Dendritic cell treated with granulocyte-macrophage colony-stimulating factor and Interleukin-4, amounts not matched to agents 40 ng/mL and 50 ng/mL, for 4 days (primary cell): ENCODE measurements at regions not wholly inside any gene's neighbourhood (a gene's known extent, or its start where the extent isn't known, plus 50 kb on each side); places are given as distances from the start of the nearest gene placed in this dataset.

Source experiments
- H3K27ac Mint-ChIP-seq: one replicate; pipeline ENCODE4 v1.8.0; 2022; ENCODE audit warnings: mild to moderate bottlenecking, mixed read lengths
- H3K27me3 Mint-ChIP-seq: one replicate; pipeline ENCODE4 v1.8.0; 2022; ENCODE audit warnings: mild to moderate bottlenecking, mixed read lengths
- H3K36me3 Mint-ChIP-seq: one replicate; pipeline ENCODE4 v1.8.0; 2022; ENCODE audit warnings: low read depth, mixed read lengths
- H3K4me1 Mint-ChIP-seq: one replicate; pipeline ENCODE4 v1.8.0; 2022; ENCODE audit warnings: low read depth, mixed read lengths
- H3K4me3 Mint-ChIP-seq: one replicate; pipeline ENCODE4 v1.8.0; 2022; ENCODE audit warnings: mild to moderate bottlenecking, moderate library complexity, mixed read lengths
- H3K9me3 Mint-ChIP-seq: one replicate; pipeline ENCODE4 v1.8.0; 2022; ENCODE audit warnings: mixed read lengths
- intact Hi-C: fragments of 100-400 bp; cut with micrococcal nuclease; formaldehyde crosslinking; loops from one replicate; pipeline ENCODE4 v1.15.0; 2022

DNA sequence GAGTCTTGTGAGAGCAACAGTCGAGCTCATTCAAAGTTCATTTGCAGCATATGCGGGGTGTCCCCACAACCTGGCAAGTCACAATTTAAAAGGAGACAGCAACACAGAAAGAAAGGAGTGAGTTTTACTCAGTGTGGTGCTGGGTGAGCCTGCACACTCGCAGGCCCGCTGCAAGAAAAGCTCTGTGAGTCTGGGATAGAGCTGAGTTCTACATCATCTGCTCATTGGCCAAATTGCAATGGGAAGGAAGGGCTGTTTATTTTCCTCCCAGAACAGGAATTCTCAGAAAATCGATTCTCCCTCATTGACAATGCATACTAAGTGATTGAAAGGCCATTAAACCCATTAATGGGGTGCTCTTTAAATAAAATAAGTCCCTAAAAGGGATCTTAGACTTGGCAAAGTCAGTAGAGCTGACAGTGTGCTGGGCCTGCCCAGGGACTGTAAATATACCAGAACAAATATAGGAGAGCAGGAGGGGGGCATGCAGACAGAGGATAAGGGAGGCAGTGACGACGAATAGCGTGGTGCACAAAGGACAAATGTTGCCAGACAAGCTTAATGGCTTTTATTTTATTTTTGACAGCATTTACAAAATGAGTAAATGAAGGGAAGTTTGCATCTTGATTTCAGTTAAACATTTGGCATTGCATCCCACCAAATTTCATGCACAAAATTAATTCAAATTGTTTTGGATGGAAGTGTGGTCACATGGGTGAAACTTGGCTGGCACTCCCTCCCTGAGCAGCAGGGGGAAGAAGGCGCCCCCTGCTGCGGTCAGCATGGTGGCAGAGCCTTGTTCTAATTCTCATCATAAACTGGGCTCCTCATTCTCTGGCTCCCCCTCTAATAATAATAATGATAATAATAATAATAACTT is 215.7 kb downstream of the SNX10 start:
- Mint-ChIP-seq H3K4me3 (no peak overlapping the region), H3K9me3 (no peaks in the 10 kb centered on the region), H3K27me3 (peaks cover 13% of the 10 kb centered on the region), H3K4me1 (peaks cover 6% of the 10 kb centered on the region), H3K27ac (no peak overlapping the region), H3K36me3 (no peaks in the 10 kb centered on the region)
- intact Hi-C loops: loop anchor here (10.0 kb wide), 2 partner anchors 157 to 613 kb away; no protein-coding TSS in a partner anchor

DNA sequence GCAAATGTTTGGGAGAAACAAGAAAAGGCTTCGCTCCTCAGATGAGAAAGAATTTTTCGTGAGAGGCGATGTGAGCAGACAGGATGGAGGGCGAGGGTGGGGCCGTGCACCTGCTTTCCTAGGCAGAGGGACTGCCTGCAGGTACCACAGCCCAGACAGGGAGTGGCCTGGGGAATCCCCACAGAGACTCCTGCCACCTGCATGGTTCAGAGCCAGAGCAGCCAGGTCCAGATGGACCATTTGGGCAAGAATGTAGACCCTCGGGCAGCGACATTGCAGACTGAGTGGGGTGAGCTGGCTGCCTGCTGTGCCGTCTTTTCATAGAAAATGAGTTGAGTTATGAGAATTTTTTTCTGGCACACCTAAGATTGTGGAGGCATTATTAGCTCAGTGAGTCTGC is 216.8 kb downstream of the SNX10 start:
- Mint-ChIP-seq H3K36me3 (no peaks in the 10 kb centered on the region), H3K27ac (no peak overlapping the region), H3K27me3 (peaks cover 12% of the 10 kb centered on the region), H3K4me1 (peaks cover 6% of the 10 kb centered on the region), H3K4me3 (no peak overlapping the region), H3K9me3 (no peaks in the 10 kb centered on the region)
- intact Hi-C loops: loop anchor here (10.0 kb wide), 2 partner anchors 156 to 614 kb away; no protein-coding TSS in a partner anchor

- H3K4me1 Mint-ChIP-seq: peaks cover 6% of the 10 kb centered on the region
- H3K27ac Mint-ChIP-seq: no peak overlapping the region
These were observed 217.3 kb downstream of the SNX10 start for GRCh38 chr7:26508917-26509316.

DNA sequence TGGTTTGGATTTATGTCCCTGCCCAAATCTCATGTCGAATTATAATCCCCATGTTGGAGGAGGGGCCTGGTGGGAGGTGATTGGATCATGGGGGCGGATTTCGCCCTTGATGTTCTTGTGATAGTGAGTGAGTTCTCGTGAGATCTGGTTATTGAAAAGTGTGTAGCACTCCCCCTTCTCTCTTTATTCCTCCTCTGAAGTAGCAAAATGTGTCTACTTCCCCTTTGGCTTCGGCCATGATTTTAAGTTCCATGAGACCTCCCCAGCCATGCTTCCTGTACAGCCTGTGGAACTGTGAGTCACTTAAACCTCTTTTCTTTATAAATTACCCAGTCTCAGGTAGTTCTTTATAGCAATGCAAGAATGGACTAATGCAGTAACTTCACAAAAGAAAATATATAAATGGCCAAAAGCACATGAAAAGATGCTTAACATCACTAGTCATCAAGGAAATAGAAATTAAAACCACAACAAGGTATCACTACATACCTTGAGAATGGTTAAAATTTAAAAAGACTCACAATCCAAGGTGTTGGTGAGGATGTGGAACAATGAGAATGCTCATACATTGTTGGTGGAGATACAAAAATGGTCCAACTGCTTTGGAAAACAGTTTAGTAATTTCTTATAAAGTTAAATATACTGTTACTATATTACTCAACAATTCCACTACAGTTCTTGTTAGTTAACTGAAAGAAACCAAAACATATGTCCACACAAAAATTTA is 218.7 kb downstream of the SNX10 start:
- H3K4me3 Mint-ChIP-seq: no peak overlapping the region
- intact Hi-C loops: no loop called here
- no peaks in the 10 kb centered on the region for H3K9me3 Mint-ChIP-seq
- no peaks in the 10 kb centered on the region for H3K36me3 Mint-ChIP-seq
- peaks cover 5% of the 10 kb centered on the region for H3K27me3 Mint-ChIP-seq
- H3K4me1 Mint-ChIP-seq: peaks cover 6% of the 10 kb centered on the region
- H3K27ac Mint-ChIP-seq: no peak overlapping the region

More at GRCh38 chr7:26508917-26509316, 217.3 kb downstream of the SNX10 start:
- no peaks in the 10 kb centered on the region for H3K9me3 Mint-ChIP-seq
- intact Hi-C loops: loop anchor here (10.0 kb wide), 2 partner anchors 156 to 614 kb away; no protein-coding TSS in a partner anchor
- H3K27me3 Mint-ChIP-seq: peaks cover 8% of the 10 kb centered on the region
- no peak overlapping the region for H3K4me3 Mint-ChIP-seq
- no peaks in the 10 kb centered on the region for H3K36me3 Mint-ChIP-seq

- Mint-ChIP-seq H3K36me3 (no peaks in the 10 kb centered on the region), H3K9me3 (no peaks in the 10 kb centered on the region), H3K27me3 (peaks cover 7% of the 10 kb centered on the region), H3K4me1 (peaks cover 6% of the 10 kb centered on the region), H3K4me3 (no peak overlapping the region), H3K27ac (no peak overlapping the region)
- intact Hi-C loops: no loop called here
These were observed 220.2 kb downstream of the SNX10 start for GRCh38 chr7:26511866-26512265.

- intact Hi-C loops: no loop called here
- Mint-ChIP-seq H3K27me3 (peaks cover 7% of the 10 kb centered on the region), H3K27ac (no peak overlapping the region), H3K9me3 (no peaks in the 10 kb centered on the region), H3K4me1 (peaks cover 6% of the 10 kb centered on the region), H3K4me3 (no peak overlapping the region), H3K36me3 (no peaks in the 10 kb centered on the region)
These were observed 221.1 kb downstream of the SNX10 start for GRCh38 chr7:26512737-26513136.

- Mint-ChIP-seq H3K36me3 (no peaks in the 10 kb centered on the region), H3K27ac (no peak overlapping the region), H3K4me3 (no peak overlapping the region), H3K4me1 (peaks cover 6% of the 10 kb centered on the region), H3K27me3 (peaks cover 2% of the 10 kb centered on the region), H3K9me3 (no peaks in the 10 kb centered on the region)
- intact Hi-C loops: no loop called here
These were observed 222.3 kb downstream of the SNX10 start for GRCh38 chr7:26513948-26514347.

DNA sequence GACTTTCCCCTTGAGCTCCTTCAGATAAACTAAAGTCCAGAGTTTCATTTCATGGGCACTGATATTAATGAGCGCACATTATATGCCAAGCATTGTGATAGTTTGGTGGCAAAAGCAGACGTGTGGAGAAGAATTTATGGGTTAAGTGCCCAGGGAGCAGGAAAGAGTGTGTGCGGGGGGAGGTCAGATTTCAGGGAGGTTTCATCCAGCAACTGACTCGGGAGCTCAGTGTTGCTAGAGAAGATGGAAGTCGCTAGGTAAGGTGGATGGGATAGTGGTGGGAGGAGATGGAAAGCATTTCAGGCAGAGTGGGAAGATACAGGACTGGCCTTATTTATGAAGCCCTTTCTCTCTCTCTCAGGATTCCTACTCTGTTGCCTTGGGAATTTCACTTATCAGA is 223.0 kb downstream of the SNX10 start:
- H3K27ac Mint-ChIP-seq: no peak overlapping the region
- peaks cover 6% of the 10 kb centered on the region for H3K4me1 Mint-ChIP-seq
- H3K36me3 Mint-ChIP-seq: no peaks in the 10 kb centered on the region
- H3K27me3 Mint-ChIP-seq: peaks cover 2% of the 10 kb centered on the region
- no peaks in the 10 kb centered on the region for H3K9me3 Mint-ChIP-seq
- H3K4me3 Mint-ChIP-seq: no peak overlapping the region
- intact Hi-C loops: no loop called here

- Mint-ChIP-seq H3K27me3 (peaks cover 2% of the 10 kb centered on the region), H3K27ac (no peak overlapping the region), H3K9me3 (no peaks in the 10 kb centered on the region), H3K4me1 (peaks cover under 1% of the 10 kb centered on the region), H3K4me3 (no peak overlapping the region), H3K36me3 (no peaks in the 10 kb centered on the region)
- intact Hi-C loops: no loop called here
These were observed 223.7 kb downstream of the SNX10 start for GRCh38 chr7:26515314-26515842.

- Mint-ChIP-seq H3K27ac (no peak overlapping the region), H3K36me3 (no peaks in the 10 kb centered on the region), H3K4me1 (peaks cover 4% of the 10 kb centered on the region), H3K9me3 (no peaks in the 10 kb centered on the region), H3K27me3 (peaks cover 5% of the 10 kb centered on the region), H3K4me3 (no peak overlapping the region)
- intact Hi-C loops: no loop called here
These were observed 228.8 kb downstream of the SNX10 start for GRCh38 chr7:26520483-26520882.

DNA sequence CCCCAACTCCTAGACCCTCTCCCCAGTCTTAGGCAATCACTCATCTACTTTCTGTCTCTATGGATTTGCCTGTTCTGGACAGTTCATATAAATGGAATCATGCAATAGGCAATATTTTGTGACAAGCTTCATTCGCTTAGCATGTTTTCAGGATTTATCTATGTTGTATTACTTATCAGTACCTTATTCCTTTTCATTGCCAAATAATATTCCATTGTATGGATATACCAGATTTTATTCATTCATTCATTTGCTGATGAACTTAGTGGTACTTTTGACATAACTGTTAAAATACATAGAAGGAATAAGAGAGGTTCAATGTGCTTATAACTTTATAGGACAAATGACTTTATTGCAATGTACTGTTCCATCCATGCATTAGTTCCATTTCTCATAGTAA is 231.0 kb downstream of the SNX10 start:
- Mint-ChIP-seq H3K27me3 (peaks cover 4% of the 10 kb centered on the region), H3K27ac (no peak overlapping the region), H3K9me3 (no peaks in the 10 kb centered on the region), H3K4me1 (peaks cover 12% of the 10 kb centered on the region), H3K36me3 (no peaks in the 10 kb centered on the region), H3K4me3 (no peak overlapping the region)
- intact Hi-C loops: no loop called here

GRCh38 chr7:26525398-26526264 is 234.0 kb downstream of the SNX10 start:
- Mint-ChIP-seq H3K4me1 (peaks cover 12% of the 10 kb centered on the region), H3K27ac (no peak overlapping the region), H3K4me3 (no peak overlapping the region), H3K36me3 (no peaks in the 10 kb centered on the region), H3K9me3 (no peaks in the 10 kb centered on the region), H3K27me3 (peaks cover 6% of the 10 kb centered on the region)
- intact Hi-C loops: no loop called here

GRCh38 chr7:26526265-26526587 is 234.6 kb downstream of the SNX10 start:
- Mint-ChIP-seq H3K4me3 (no peak overlapping the region), H3K27ac (no peak overlapping the region)
- intact Hi-C loops: no loop called here

More at GRCh38 chr7:26526265-26526587, 234.6 kb downstream of the SNX10 start:
- H3K4me1 Mint-ChIP-seq: peaks cover 12% of the 10 kb centered on the region
- no peaks in the 10 kb centered on the region for H3K9me3 Mint-ChIP-seq
- no peaks in the 10 kb centered on the region for H3K36me3 Mint-ChIP-seq
- H3K27me3 Mint-ChIP-seq: peaks cover 8% of the 10 kb centered on the region
